ENCODE measurements at regions not wholly inside any gene's neighbourhood (a gene's known extent, or its start where the extent isn't known, plus 50 kb on each side); places are given as distances from the start of the nearest gene placed in this dataset.
"Not testable (repeated sequence)": the region's sequence is repeated elsewhere in the genome, so short reads cannot be mapped to it uniquely, and the experiment has no call there.

DNA sequence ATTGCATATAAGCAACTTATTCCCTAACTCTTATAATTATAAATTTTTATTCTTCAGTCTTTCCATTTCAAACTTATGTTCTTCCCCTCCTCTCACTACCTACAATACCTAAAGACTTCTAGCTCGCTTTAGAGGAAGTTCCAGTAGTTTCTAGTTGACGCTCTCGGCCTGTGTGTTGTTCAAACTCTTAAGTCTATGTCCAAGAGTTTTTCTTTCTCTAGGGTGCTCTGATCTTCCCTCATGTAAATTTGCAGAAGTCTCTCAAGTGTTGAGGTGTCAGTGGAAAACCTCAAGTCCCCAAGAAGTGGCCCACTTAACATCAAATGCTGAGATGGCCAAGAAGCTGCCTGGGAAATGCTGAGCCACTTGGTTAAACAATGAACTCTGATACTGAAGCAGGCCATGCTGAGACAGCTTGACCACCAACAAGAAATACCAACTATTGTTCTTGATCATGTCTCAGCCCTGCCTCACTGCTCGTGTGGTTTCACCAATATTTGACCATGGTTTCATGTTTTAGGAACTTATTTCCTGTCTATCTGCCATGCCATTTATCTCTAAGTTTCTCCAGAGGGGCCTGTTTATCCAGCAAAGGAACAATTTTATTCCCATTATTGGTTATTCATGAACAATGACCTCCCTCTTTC is 100.9 kb upstream of the TCF21 start:
- no peak for DNase-seq (ENCODE audit: low read depth)

DNA sequence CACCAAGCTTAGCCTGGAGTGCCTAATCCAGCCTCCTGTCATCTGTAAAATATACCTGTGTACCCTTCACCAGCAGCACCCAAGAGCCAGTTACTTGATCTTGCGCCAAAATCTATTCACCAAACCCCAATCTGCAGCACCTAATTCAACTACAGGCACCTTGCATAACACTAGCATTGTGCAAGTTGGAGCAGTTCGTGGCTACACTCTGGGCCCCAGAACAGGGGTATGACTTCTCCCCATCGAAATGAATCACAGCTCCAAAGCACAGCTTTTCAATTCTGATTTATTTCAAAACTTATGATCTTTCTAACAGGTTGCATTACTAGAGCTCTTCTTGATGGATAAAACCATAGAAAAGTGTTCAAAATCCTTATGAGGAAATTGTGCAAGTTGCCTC is 100.4 kb upstream of the TCF21 start:
- no peak for DNase-seq (ENCODE audit: low read depth)

DNA sequence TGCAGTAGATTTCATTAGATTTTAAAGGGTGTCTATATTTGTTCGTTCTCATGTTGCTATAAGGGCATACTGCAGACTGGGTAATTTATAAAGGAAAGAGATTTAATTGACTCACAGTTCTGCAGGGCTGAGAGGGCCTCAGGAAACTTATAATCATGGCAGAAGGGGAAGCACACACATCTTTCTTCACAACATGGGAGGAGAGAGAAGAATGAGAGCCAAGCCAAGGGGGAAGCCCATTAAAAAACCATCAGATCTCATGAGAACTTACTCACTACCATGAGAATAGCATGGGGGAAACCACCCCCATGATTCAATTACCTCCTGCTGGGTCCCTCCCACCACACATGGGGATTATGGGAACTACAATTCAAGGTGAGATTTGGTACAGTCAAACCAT is 99.5 kb upstream of the TCF21 start:
- DNase-seq (ENCODE audit: low read depth) = not testable (repeated sequence)

DNA sequence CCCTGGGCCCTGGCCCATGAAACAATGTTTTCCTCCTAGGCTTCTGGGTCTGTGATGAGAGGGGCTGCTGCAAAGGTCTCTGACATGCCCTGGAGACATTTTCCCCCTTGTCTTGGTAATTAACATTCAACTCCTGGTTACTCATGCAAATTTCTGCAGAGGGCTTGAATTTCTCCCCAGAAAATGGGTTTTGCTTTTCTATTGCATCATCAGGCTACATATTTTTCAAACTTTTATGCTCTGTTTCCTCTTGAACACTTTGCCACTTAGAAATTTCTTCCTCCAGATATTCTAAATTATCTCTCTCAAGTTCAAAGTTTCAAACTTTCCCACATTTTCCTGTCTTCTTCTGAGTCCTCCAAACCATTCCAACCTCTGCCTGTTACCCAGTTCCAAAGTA is 98.2 kb upstream of the TCF21 start:
- DNase-seq (ENCODE audit: low read depth) = not testable (repeated sequence)

DNA sequence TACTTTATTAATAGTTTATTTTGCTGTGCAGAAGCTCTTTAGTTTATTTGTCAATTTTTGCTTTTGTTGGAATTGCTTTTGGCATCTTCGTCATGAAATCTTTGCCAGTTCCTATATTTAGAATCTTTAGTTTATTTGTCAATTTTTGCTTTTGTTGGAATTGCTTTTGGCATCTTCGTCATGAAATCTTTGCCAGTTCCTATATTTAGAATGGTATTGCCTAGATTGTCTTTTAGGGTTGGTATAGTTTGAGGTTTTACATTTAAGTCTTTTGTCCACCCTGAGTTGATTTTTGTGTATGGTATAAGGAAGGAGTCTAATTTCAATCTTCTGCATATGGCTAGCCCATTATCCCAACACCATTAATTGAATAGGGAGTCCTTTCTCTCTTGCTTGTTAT is 93.9 kb upstream of the TCF21 start:
- DNase-seq (ENCODE audit: low read depth) = not testable (repeated sequence)

DNA sequence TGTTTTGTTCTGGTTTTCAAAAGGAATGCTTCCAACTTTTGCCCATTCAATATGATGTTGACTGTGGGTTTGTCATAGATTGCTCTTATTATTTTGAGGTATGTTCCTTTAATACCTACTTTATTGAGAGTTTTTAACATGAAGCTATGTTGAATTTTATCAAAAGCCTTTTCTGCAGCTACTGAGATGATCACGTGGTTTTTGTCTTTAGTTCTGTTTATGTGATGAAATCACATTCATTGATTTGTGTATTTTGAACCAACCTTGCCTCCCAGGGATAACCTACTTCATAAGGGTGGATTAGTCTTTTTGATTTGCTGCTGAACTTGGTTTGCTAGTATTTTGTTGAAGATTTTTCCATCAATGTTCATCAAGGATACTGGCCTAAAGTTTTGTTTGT is 92.7 kb upstream of the TCF21 start:
- DNase-seq (ENCODE audit: low read depth) = no peak

DNA sequence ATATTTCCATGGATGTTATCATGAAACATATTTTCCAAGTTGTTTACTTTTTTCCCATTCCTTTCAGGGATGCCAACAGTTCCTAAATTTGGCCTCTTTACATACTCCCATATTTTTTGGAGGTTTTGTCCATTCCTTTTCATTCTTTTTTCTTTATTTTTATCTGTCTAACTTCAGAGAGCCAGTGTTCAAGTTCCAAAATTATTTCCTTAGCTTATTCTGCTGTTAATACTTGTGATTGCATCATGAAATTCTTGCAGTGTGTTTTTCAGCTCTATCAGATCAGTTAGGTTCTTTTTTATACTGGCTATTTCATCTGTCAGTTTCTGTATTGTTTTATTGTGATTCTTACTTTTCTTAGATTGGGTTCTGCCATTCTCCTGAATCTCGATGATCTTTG is 89.9 kb upstream of the TCF21 start:
- no peak for DNase-seq (ENCODE audit: low read depth)

DNA sequence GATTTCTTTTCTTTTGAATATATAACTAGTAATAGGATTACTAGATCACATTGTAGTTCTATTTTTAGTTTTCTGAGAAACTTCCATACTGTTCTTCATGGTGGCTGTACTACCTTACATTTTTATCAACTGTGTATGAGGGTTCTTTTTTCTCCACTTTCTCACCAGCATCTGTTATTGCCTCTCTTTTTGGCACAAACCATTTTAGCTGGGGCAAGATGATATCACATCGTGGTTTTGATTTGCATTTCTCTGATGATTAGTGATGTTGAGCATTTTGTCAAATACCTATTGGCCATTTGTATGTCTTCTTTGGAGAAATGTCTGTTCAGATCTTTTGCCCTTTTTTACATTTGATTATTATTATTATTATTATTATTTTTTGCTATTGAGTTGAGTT is 86.1 kb upstream of the TCF21 start:
- DNase-seq (ENCODE audit: low read depth) = peak; percentile 35

DNA sequence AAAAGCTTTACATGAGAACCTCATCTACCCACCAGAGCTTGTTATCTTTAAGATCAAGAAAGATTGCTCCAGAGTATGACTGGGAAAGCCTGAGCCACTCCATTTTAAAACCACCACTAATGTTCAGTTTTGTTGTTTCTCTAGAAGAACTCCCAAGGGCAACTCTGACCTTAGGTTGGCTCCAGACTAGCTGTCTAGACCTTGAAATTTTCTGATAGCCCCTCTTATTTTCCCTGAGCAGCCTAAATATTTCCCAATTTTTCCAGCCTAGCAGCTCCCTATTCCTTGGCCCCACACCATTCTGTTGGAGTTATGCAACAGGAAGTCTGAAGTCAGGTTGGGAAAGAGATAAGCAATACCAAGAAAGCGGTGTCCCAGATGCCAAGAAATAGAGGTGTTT is 84.6 kb upstream of the TCF21 start:
- DNase-seq (ENCODE audit: low read depth) = no peak

DNA sequence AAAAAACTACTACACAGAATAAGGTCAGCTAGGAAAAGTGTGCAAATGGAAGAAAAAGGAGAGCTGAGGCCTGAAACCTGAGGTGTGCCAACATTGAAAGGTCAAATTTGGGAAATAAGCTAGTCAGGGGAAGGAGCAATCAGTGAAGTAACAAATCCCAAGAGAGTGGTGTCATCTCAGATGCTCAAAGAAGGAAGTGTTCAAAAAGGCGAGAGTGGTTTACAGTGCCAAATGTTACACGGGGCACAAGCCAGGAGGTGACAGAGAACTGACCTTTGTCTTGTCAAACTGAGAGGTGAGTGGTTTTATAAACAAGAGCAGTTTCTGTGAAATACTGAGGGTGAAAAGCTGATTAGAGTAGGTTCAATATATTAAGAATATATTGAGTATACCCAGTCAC is 83.0 kb upstream of the TCF21 start:
- no peak for DNase-seq (ENCODE audit: low read depth)

DNA sequence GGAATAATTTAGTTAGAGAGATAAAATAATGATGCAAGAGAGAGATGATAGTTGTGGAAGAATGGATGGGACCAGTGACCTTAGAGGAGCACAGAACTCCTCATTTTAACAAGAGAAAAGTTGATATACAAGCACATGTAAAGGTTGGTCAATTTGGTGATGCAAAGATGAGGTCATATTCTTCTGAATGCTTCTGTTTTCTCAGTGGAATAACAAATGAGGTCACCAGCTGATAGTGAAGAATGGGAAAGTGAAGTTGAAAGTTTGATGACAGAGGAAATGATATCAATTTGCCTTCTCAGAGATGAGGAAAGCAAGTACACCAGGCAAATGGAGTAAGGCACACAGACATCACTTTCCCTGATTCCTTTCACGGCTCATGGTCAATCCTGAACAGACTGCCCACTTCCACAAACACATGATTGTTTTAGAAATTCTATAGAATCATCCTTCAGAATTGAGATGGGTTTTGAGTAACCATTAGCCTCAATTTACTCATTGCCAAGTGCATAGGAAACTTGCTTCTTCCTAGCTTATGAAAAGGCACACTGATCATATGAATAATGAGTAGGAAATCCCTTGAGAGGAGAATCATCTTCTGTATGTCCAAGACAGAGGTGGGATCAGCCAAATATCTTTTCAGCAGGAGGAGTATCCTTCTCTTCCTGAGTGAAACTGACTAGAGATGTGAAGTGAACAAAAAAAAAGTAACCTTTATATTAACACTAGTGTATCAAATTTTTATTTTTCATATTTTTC is 82.4 kb upstream of the TCF21 start:
- no peak for DNase-seq (ENCODE audit: low read depth)

DNA sequence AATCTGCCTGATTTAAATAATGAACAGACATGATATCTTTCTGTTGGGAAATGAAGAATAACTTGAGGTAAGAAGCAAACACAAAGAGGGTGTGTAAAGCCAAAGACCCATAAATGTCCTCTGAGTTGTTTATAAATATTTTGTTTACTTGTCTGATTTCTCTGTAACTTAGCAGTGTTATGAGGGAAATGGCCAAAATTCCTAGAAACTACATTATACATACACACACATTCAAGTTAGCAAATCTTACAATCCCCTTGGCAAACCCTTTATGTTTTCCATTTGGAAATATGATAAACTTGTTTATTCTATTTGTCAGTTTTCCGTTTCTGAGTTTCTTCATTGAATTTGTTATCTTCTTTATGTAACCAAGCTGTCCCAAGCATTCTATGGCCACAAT is 81.4 kb upstream of the TCF21 start:
- no peak for DNase-seq (ENCODE audit: low read depth)

DNA sequence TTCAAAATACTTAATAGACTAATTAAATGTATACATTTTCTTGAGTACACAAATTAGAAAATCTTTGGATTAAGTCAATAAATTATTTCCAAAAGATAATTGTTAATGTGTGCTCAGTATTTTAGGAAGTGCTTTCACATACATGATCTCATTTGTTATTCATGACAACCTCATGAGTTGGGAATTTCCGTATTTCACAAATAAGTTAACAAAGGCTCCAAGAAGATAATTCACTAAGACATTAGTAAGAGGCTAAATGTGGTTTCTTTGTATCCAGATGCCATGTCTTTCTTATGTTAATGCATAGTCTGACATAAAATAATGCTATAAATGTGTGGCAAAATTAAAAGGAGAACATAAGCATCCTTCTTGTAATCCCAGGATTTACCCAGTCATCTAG is 79.5 kb upstream of the TCF21 start:
- no peak for DNase-seq (ENCODE audit: low read depth)

DNA sequence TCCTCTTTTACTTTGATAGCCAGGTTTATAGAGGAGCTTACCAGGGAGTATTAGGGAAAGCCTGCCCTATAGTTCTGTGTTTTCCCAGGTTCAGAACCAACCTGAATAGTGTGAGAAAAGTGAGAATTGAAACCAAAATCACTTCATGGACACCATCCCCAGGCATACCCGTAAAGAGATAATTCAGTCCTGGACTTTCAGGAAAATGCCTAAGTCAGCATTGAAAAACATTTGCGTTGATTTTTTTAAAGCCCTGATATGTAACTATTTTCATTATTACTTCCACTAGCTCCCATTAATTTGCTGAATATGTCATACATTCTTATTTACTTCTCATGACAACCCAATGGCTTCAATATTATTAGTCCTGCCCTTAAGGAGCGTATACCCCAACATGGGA is 77.4 kb upstream of the TCF21 start:
- DNase-seq (ENCODE audit: low read depth) = no peak

DNA sequence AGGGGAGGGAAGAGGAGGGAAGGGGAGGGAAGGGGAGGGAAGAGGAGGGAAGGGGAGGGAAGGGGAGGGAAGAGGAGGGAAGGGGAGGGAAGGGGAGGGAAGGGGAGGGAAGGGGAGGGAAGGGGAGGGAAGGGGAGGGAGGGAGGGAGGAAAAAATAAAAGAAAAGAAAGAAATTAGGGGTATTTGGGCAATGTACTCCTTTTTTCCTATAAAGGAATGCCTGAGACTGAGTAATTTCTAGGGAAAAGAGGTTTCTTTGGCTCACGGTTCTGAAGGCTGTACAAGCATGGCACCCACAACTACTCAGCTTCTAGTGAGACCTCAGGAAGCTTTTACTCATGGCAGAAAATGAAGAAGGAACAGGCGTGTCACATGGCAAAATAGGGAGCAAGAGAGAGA is 76.5 kb upstream of the TCF21 start:
- not testable (repeated sequence) for DNase-seq (ENCODE audit: low read depth)

DNA sequence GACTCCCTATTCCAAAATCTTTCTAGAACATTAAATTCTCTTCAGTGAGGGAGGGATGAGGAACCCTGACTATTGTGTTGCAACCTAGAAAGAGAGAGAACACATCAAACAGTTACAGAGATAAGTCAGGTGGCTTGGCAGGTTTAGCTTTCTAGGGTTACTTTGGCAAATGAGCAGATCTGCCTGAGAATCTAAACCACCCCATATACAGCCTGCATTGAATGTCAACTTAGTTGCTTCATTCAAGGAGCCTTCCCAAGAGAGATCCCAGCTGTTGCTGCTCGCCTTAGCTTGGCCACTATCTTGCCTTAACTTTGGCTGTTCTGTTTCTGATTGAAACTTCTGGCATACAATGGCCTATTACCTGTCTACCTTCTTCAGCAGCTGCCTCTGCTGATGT is 74.7 kb upstream of the TCF21 start:
- peak; percentile 30 for DNase-seq (ENCODE audit: low read depth)

DNA sequence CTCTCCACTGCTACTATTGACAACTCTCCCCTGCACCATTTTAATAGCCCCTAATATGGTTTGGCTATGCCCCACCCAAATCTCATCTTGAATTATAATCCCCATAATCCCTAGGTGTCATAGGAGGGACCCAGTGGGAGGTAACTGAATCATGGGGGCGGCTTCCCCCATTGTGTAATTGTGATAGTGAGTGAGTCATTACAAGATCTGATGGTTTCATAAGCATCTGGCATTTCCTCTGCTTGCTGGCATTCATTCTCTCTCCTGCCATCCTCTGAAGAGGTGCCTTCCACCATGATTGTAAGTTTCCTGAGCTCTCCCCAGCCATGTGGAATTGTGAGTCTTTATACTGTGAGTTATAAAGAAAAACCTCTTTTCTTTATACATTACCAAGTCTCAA is 74.1 kb upstream of the TCF21 start:
- DNase-seq (ENCODE audit: low read depth) = peak; percentile 31

DNA sequence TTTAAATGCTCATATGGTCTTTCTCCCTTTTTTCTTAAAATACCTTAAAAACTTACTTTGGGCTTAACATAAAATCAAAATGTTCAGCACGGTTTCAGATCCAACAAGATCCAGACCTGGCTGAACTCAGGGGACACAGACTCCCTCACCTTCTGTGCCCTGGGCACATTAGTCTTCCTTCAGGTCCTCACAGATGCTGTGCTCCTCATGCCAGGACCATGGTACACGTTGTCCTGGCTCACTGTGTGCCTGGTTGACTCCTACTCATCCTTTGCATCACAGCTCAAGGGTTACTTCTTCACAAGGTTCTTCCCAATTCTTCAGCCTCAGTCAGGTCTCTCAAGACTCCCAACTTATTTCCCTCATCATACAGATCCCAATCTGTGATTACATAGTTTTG is 73.6 kb upstream of the TCF21 start:
- no peak for DNase-seq (ENCODE audit: low read depth)

DNA sequence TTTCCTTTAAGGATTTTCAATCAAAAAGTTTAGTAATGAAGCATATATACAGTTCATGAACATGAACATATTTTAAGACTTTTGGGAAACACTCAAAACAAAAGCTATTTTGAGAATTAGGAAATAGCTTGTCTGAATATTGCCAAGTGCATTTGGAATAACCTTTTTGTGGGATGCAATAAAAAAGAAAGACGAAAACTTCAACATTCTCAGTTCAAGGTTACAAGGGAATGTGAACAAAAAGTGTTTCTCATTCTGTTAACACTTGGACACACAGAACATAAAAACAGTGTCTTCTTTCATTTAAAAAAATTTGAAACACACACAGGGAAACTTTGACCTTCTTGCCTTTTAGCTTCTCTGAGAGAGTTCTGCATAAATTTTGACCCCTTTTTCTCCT is 72.7 kb upstream of the TCF21 start:
- DNase-seq (ENCODE audit: low read depth) = no peak

DNA sequence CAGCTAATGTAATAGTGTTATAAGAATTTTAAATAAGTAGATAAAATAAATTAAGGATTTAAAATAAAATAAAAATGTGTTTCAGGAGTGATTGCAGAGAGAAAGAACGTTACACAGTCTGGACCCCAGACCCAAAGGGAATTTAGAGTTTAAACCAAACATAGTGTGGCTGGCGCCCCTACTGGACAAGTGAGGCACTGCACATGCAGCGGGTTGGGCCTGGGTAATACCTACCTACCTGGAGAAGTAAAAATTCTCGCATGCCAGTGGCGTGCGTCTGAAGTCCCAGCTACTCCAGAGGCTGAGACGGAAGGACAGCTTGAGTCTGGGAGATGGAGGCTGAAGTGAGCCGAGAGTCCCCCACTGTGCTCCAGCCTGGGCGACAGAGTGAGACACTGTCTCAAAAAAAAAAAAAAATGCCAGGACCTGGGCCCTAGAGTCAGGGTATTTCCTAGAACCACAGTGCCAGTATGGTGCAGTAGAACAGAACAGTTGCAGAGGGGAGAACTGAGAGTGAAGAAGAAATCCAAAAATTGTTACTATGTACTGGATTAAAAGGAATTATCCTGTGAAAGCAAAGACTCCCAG is 71.4 kb upstream of the TCF21 start:
- no peak for DNase-seq (ENCODE audit: low read depth)

DNA sequence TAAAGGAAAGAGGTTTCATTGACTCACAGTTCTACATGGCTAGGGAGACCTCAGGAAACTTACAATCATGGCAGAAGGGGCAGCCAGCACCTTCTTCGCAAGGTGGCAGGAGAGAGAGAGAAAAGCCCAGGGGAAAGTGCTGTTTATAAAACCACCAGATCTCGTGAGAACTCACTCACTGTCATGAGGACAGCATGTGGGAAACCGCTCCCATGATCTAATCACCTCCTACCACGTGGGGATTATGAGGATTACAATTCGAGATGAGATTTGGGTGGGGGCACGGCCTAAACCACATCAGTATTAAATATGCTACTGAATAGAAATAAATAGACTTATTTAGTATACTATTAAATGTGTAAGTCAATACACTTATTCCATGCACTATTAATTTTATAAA is 70.6 kb upstream of the TCF21 start:
- DNase-seq (ENCODE audit: low read depth) = no peak

DNA sequence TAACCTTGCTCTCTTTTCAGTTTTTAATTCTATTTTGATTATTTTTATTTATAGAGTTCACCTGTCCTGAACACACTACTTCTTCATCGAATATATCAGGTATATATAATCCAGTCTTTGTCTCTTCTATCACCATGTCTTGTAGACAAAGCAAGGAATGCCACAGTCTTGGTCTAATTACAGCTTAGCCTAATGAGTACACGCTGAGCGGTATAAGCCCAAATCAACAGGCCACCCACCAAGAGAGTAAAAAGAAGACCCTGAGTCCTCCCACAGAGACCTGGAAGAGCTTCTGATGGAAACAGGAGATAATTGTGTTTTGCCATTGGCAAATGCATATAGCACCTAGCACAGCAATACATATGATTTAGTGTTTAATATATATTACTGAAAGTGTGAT is 68.7 kb upstream of the TCF21 start:
- DNase-seq (ENCODE audit: low read depth) = no peak

DNA sequence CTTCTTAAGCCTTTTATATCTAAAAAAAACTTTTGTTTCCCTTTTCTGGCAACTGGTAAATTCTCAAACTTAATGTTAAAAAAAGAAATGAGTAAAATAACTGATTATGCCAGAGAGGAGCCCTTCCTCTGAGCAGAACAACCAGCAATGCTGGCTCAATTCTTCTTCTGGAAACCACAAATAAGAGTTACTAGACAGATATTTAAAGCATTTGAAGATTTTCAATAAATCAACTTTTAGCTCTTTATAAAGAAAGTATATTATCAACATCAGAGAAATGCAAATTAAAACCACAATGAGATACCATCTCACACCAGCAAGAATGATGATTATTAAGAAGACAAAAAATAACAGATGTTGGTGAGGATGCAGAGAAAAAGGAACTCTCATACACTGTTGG is 61.1 kb upstream of the TCF21 start:
- no peak for DNase-seq (ENCODE audit: low read depth)

Data from myocyte (in vitro differentiated cells).